H1 (cell line): ENCODE measurements at regions not wholly inside any gene's neighbourhood (a gene's known extent, or its start where the extent isn't known, plus 50 kb on each side); places are given as distances from the start of the nearest gene placed in this dataset.

Experiments
- CTCF ChIP-seq, 3 experiments: IDR thresholded peaks; 1 replicate in 2 of 3; 2 replicates in 1 of 3; pipeline versions ENCODE4 v1.5.1 to v1.6.1; 2011; ENCODE audit warnings: low read length in 3 of 3, mild to moderate bottlenecking in 3 of 3, inconsistent platforms in 2 of 3, low read depth in 1 of 3, moderate library complexity in 1 of 3; ENCODE audit not compliant: insufficient read depth in 1 of 3; ENCODE audit errors: control extremely low read depth in 1 of 3
- EP300 ChIP-seq, 2 experiments: IDR thresholded peaks; 1 replicate in 1 of 2; 2 replicates in 1 of 2; pipeline ENCODE4 v1.6.1; 2011 to 2012; ENCODE audit warnings: low read depth in 2 of 2, low read length in 2 of 2, mild to moderate bottlenecking in 2 of 2, borderline replicate concordance in 1 of 2, inconsistent platforms in 1 of 2, moderate library complexity in 1 of 2
- PHF8 ChIP-seq: fragments of 200-600 bp; sonication (generic); conservative IDR thresholded peaks from 2 replicates; pipeline ENCODE4 v1.7.1; 2012; ENCODE audit warnings: low read depth, mild to moderate bottlenecking, inconsistent platforms, low read length, moderate library complexity

GRCh38 chr11:105334025-105334714 is 194.6 kb upstream of the CARD18 start:
- TF ChIP-seq CTCF (IDR thresholded peaks at IDR 0.05; ENCODE audit: control extremely low read depth in 1 of 3, insufficient read depth in 1 of 3, low read depth in 1 of 3, low read length in 3 of 3) (no peak), PHF8 (no peak), EP300 (IDR thresholded peaks at IDR 0.05; ENCODE audit: borderline replicate concordance in 1 of 2, low read depth in 2 of 2, low read length in 2 of 2) (no peak)
